Suppressor macrophage treated with lipopolysaccharide for 1 hour (primary cell): ENCODE measurements at regions not wholly inside any gene's neighbourhood (a gene's known extent, or its start where the extent isn't known, plus 50 kb on each side); places are given as distances from the start of the nearest gene placed in this dataset.
A peak's percentile ranks its signal among the peaks of the same experiment; 100 is the strongest.
"Not testable (repeated sequence)": the region's sequence is repeated elsewhere in the genome, so short reads cannot be mapped to it uniquely, and the experiment has no call there.

Experiments used
- DNase-seq, 3 donors: peaks; one replicate each; pipeline ENCODE4 v3.0.0-alpha.2; 2020 to 2022

DNA sequence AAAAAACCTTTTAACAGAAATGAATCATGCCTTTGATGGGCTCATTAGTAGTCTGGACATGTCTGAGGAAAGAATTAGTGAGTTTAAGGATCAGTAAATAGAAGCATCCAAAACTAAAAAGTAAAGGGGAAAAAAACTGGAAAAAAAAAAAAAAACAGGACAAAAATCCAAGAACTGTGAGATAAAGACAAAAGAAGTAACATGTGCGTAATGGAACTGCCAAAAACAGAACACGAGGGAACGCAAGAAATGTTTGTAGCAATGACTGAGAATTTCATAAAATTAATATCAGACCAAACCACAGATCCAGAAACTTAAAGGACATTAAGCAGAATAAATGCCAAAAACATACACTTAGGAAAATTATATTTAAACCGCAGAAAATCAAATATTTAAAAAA lies 77.4 kb downstream of the MS4A13 start:
- DNase-seq: no peak

DNA sequence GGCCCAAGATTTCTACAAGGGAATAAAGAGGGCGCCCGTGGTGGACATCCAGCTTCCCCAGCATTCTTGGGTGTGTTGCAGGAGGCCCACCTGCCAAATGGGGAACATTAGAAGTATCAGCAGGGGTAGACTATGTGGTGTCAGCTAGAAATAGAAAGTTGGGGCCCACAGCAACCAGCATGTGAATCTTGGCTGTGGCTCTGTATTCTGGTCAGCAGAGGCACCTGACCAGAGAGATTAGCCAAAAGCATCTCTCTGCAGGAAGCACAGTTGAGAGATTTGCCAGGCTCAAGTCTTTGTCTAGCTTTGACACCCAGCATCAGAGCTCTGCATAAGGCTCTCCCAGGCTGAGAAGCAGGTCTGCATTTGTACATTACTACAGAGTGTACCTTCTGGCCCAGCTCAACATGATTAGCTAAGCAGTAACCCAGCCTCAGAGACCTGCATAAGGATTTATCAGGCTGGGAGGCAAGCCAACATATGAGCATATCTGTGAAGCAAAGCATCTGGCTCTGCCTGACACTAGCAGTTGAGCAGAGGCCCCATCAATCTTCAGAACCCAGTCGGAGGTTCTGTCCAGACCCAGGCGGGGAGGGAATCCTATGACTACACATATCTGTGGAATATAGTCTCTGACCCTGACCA lies 79.9 kb downstream of the MS4A13 start:
- DNase-seq: no peak

DNA sequence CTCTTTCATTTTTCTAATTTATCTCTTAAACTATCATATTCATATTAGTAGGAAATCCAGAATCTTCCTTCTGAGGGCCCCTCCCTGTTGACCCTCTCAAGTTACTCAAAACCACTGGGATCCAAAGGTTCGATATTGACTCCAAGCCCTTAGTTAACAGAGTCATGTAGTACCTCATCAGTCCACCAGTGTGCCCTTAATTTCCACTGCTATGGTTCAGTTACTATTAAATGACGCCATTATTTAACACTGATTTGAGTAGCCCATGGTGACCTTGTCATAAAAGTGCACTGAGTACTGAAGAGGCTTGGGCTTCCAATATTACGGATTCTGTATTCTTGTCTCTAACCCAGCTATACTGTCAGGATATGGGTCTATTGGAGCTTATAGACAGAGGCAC lies 91.9 kb upstream of the MS4A8 start:
- DNase-seq: no peak

DNA sequence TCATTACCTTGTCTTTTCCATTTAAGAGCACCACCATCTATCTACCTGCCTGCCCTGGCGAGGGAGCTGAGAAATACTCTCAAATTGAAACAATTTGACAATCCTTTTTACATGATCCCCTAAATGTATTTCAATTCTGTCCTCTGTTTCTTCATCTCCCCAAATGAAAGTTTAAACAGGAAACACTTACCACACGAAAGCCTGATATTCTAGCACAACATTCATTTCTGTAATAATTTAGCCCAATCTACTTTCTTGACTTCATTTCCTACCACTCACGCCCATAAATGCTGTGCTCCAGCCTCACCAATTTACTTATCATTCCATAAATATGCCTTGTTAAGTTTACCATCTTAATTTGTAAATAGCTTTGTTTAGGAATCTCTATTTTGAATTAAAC lies 89.8 kb upstream of the MS4A8 start:
- DNase-seq: no peak

DNA sequence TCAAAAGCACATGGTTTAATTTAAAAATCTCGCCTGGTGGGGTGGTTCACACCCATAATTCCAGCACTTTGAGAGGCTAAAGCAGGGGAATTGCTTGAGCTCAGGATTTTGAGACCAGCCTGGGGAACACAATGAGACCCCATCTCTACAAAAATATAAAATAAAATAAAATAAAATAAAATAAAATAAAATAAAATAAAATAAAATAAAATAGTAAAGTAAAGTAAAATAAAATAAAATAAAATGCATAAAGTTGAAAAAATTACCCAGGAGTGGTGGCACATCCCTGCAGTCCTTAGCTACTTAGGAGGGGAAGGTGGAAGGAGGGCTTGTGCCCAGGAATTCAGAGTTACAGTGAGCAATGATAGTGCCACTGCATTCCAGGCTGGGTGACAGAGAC lies 88.7 kb upstream of the MS4A8 start:
- DNase-seq: no peak

DNA sequence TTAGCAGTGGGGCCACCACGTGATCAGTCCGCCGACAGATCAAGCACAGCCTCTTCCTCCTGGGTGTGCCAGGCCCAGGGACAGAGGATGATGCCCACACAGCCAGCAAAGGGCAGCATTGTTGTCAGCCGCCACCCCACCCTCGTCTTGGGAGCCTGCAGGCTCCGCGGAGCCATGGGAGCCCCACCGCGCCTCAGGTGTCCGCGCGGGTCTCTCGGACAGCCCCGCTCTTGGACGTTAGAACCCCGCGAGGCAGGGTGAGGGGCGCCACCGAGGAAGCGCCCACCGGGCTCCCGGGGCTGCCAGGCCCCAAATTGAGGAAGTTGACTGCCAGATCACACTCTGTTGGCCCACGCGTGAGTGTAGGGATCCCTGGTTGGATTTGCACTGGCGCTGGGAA lies 83.9 kb upstream of the MS4A8 start:
- DNase-seq: no peak

DNA sequence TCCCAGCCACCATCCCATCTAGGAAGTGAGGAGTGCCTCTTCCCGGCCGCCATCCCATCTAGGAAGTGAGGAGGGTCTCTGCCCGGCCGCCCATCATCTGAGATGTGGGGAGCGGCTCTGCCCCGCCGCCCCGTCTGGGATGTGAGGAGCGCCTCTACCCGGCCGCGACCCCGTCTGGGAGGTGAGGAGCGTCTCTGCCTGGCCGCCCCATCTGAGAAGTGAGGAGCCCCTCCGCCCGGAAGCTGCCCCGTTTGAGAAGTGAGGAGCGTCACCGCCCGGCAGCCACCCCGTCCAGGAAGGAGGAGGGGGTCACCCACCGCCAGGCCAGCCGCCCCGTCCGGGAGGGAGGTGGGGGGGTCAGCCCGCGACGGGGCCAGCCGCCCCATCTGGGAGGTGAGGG lies 77.5 kb upstream of the MS4A8 start:
- not testable (repeated sequence) for DNase-seq

DNA sequence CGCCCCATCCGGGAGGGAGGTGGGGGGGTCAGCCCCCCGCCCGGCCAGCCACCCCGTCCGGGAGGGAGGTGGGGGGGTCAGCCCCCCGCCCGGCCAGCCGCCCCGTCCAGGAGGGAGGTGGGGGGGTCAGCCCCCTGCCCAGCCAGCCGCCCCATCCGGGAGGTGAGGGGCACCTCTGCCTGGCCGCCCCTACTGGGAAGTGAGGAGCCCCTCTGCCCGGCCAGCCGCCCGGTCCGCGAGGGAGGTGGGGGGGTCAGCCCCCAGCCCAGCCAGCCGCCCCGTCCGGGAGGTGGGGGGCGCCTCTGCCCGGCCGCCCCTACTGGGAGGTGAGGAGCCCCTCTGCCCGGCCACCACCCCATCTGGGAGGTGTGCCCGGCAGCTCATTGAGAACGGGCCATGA lies 76.6 kb upstream of the MS4A8 start:
- not testable (repeated sequence) for DNase-seq

DNA sequence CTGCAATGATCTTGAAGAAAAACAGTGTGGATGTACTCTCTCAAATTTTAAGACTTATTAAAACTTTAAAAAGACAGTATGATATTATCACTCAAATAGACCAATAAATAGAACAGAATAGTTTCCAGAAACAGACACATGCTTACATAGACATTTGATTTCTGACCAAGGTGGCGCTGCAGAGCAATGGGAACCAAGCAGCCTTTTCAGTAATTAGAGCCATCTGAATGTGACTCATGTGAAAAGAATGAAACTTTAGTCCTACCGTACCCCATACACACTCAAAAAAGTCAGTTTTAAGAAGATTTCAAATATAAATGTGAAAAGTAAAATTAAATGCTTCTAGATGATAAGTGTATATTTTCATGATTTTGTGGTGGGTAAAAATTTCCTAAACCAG lies 74.2 kb upstream of the MS4A8 start:
- peak; percentile 35 to 48 (median 38) for DNase-seq

DNA sequence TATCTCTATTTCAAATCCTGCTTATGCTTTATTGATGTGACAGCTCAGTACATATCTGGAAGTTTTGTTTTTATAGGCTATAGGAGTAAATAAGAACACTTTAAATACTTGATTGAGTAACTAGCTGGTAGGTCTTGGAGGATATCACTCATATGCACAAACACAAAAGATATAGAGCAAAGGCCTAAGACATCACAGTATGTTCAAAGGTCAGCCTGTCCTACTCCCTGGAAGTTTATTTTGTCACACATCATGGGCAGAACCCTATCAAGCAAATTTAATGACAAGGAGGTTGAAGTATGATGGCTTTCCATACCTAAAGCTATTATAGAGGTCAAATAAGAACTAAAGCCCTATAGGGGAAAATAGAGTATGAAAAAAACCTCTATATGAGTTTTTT lies 70.0 kb upstream of the MS4A8 start:
- no peak for DNase-seq

DNA sequence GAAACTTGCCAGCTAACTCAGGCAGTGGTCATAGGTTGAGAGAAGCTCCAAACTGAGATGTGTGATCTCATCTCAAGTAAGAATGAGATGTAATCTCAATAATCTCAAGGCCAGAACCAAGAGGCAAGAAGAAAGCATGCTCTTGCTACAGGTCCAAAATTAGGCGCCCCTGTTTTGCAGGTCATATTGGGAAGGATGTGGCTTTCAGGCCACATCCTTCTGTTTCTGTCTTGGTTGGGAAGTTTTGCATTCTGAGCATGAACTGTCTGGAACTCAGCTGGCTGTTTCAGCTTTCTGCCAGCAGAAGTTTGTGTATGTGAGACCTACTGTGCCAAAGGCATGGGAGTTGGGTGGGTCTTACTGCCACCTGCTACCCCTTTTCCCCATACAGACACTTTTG lies 67.5 kb upstream of the MS4A8 start:
- DNase-seq: no peak

DNA sequence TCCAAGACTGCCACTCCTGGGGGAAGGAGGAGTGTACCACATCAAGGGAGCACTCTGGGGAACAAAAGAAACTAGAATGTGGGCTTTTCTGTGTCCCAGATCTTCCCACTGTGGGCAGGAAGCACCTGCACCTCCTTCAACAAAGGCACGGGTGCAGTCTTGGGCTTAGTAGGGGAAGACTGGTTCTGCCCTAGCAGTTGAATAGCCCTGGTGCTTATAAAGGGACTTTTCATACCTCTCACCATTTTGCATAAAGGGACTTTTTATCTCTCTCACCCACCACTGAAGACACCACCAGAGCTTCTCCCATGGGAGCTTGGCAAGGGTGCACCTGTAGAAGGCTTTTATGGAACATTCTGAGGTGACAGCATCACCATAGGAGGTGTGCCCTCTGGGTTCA lies 65.8 kb upstream of the MS4A8 start:
- DNase-seq: no peak

DNA sequence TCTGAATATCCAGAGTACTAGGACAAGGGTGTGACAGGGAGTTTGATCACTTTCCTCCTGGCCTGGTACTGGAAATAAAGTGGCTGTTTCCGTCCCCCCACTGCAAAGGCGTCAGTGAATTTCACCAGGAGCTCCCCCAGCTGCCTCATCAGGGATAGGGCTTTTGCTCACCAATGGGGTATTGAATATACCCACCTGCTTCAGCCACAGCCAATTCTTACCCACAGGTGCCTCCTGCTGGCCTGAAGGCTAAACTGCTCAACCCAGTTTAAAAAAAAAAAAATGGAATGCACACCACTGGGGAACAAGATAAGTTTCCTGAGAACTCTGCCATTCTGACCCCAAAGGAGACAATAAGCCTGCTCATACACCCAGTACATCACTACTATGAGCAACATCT lies 65.3 kb upstream of the MS4A8 start:
- peak in 2 of 3 donors; percentile 20 to 29 for DNase-seq

DNA sequence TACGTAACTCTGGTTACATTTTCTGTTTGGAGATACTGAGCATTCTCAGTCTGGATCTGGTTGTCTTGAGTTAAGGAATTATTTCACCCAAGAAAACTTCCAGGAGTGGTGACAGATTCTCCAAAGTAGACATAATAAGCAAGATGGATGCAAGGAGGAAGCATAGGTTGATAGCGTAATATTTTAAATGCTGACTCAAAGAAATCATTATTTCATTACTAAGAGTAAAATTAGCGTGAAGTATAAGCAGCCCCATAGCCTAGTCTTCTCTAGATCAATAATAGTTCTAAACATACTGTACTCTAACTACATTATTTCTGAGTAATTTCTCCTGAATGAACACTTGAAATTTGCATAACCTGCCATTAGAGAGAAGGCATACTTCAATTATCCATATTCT lies 57.5 kb upstream of the MS4A8 start:
- no peak for DNase-seq

DNA sequence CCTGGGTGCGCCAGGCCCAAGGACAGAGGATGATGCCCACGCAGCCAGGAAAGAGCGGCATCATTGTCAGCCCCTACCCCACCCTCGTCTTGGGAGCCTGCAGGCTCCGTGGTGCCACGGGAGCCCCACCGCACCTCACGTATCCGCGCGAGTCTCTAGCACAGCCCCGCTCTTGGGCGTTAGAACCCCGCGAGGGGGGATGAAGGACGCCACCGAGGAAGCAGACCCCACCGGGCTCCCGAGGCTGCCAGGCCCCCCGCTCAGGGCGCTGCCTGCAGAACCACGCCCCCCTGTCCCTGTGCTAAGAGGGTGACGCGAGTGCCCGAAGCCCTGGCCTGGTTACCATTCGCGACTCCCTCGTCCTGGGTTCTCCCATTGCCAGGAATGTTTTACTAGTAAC lies 52.3 kb upstream of the MS4A8 start:
- DNase-seq: no peak
